Fibroblast of lung (primary cell): ENCODE measurements at regions not wholly inside any gene's neighbourhood (a gene's known extent, or its start where the extent isn't known, plus 50 kb on each side); places are given as distances from the start of the nearest gene placed in this dataset.

Experiments
- DNase-seq, 2 donors: peaks; one replicate each; pipeline versions ENCODE4 v3.0.0 to v3.0.0-alpha.2; 2010; ENCODE audit warnings: low read depth in 2 of 2
- H2AFZ ChIP-seq: 2 replicates; pipeline ENCODE4 v1.5.1; 2012; ENCODE audit warnings: low read length, control low read depth, inconsistent platforms
- H3K27ac ChIP-seq: 2 replicates; pipeline ENCODE4 v1.5.1; 2011; ENCODE audit warnings: low read length, control low read depth; ENCODE audit not compliant: insufficient read depth
- H3K27me3 ChIP-seq: 2 replicates; pipeline ENCODE4 v1.5.1; 2011; ENCODE audit warnings: mild to moderate bottlenecking, low read length; ENCODE audit not compliant: control insufficient read depth, insufficient read depth
- H3K36me3 ChIP-seq: 2 replicates; pipeline ENCODE4 v1.5.1; 2011; ENCODE audit warnings: low read length; ENCODE audit not compliant: control insufficient read depth, insufficient read depth
- H3K4me1 ChIP-seq: 2 replicates; pipeline ENCODE4 v1.5.1; 2011; ENCODE audit warnings: low read length; ENCODE audit not compliant: control insufficient read depth, insufficient read depth; ENCODE audit errors: extremely low read depth
- H3K4me2 ChIP-seq: 2 replicates; pipeline ENCODE4 v1.5.1; 2011; ENCODE audit warnings: low read length, control low read depth; ENCODE audit not compliant: insufficient read depth; ENCODE audit errors: extremely low read depth
- H3K4me3 ChIP-seq, 4 experiments: fragments of 200-600 bp in 1 of 4; sonication (generic) in 1 of 4; replicated peaks in 1 of 4; 2 replicates each; pipeline ENCODE4 v1.5.1; 2011 to 2016; ENCODE audit warnings: low read length in 4 of 4, low read depth in 3 of 4, mild to moderate bottlenecking in 3 of 4, control low read depth in 2 of 4, inconsistent platforms in 1 of 4, mixed read lengths in 1 of 4; ENCODE audit not compliant: insufficient read depth in 1 of 4; ENCODE audit errors: control extremely low read depth in 1 of 4
- H3K79me2 ChIP-seq: 2 replicates; pipeline ENCODE4 v1.5.1; 2012; ENCODE audit warnings: mild to moderate bottlenecking, low read length, inconsistent platforms; ENCODE audit not compliant: control insufficient read depth, insufficient read depth
- H3K9ac ChIP-seq: 2 replicates; pipeline ENCODE4 v1.5.1; 2011; ENCODE audit warnings: mild to moderate bottlenecking, low read length, control low read depth; ENCODE audit not compliant: insufficient read depth
- H3K9me3 ChIP-seq: 2 replicates; pipeline ENCODE4 v1.5.1; 2012; ENCODE audit warnings: low read depth, low read length; ENCODE audit not compliant: control insufficient read depth, insufficient read depth
- H4K20me1 ChIP-seq: 2 replicates; pipeline ENCODE4 v1.5.1; 2011; ENCODE audit warnings: low read length; ENCODE audit not compliant: control insufficient read depth, insufficient read depth; ENCODE audit errors: extremely low read depth
- CTCF ChIP-seq, 2 donors: IDR thresholded peaks in 1 of 2; conservative IDR thresholded peaks in 1 of 2; 1 replicate in 1 of 2; 2 replicates in 1 of 2; pipeline ENCODE4 v1.5.1; 2011 to 2012; ENCODE audit warnings: low read length in 2 of 2, control low read depth in 1 of 2, inconsistent platforms in 1 of 2, low read depth in 1 of 2, mild to moderate bottlenecking in 1 of 2
- EZH2 ChIP-seq: IDR thresholded peaks from 2 replicates; pipeline ENCODE4 v1.5.1; 2012; ENCODE audit warnings: low read length, control low read depth, mild to moderate bottlenecking; ENCODE audit errors: missing control alignments

GRCh38 chr3:75967071-75967470 is 181.7 kb upstream of the ZNF717 start:
- no peaks in the 10 kb centered on the region for H3K4me1 ChIP-seq
- H3K4me2 ChIP-seq = no peak overlapping the region
- no peak overlapping the region for H2AFZ ChIP-seq
- TF ChIP-seq EZH2 (no peak), CTCF (conservative IDR thresholded peaks at IDR 0.05 in 1 of 2, IDR thresholded peaks at IDR 0.05 in 1 of 2; ENCODE audit: low read depth in 1 of 2, low read length in 2 of 2) (no peak)
- H3K9me3 ChIP-seq = no peaks in the 10 kb centered on the region
- H3K36me3 ChIP-seq = no peaks in the 10 kb centered on the region
- no peak overlapping the region for H3K27ac ChIP-seq
- no peak for DNase-seq
- no peaks in the 10 kb centered on the region for H3K79me2 ChIP-seq
- no peaks in the 10 kb centered on the region for H4K20me1 ChIP-seq
- no peaks in the 10 kb centered on the region for H3K27me3 ChIP-seq
- H3K4me3 ChIP-seq = no peak overlapping the region
- no peak overlapping the region for H3K9ac ChIP-seq

DNA sequence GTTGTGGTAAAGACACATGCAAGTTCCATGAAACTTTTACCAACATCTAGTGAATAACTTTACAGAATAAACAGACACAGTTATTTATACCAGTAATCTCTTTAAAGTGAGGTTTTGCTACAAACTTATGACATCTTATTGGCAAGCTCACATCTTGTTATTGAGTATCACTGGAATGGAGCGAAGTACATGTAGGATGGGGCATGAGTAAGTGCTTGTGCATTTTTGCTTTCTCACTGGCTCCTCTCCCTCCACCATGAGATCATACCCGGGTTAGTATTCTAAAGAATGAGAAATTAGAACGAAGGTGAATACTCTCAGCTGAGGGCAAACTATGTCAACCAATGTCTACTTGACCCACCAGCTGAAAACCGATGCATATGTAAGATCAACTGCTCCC is 193.3 kb upstream of the ZNF717 start:
- DNase-seq = peak; percentile 45 to 70
- Histone ChIP-seq H3K4me1 (no peaks in the 10 kb centered on the region), H2AFZ (no peak overlapping the region), H3K79me2 (no peaks in the 10 kb centered on the region), H3K4me2 (no peak overlapping the region), H3K9ac (no peak overlapping the region), H4K20me1 (no peaks in the 10 kb centered on the region), H3K36me3 (no peaks in the 10 kb centered on the region), H3K4me3 (no peak overlapping the region), H3K27ac (no peak overlapping the region), H3K9me3 (no peaks in the 10 kb centered on the region), H3K27me3 (no peaks in the 10 kb centered on the region)
- TF ChIP-seq CTCF (conservative IDR thresholded peaks at IDR 0.05 in 1 of 2, IDR thresholded peaks at IDR 0.05 in 1 of 2; ENCODE audit: low read depth in 1 of 2, low read length in 2 of 2) = no peak
- TF ChIP-seq EZH2 = no peak

DNA sequence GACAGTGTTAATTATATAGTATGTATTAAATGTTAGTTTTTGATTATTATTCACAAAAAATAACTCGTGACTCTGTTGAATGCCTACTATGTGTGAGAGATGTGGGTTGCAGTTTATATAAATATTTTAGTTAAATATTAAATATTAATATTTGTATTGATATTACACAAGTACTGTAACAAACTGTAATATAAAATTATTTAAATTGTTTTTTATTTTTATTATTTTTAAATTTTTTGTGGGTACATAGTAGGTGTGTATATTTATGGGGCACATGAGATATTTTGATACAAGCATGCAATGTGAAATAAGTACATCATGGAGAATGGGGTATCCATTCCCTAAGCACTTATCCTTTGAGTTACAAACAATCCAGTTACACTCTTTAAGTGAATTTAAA is 196.1 kb upstream of the ZNF717 start:
- TF ChIP-seq CTCF (conservative IDR thresholded peaks at IDR 0.05 in 1 of 2, IDR thresholded peaks at IDR 0.05 in 1 of 2; ENCODE audit: low read depth in 1 of 2, low read length in 2 of 2) (no peak), EZH2 (no peak)
- H3K27me3 ChIP-seq = no peaks in the 10 kb centered on the region
- no peaks in the 10 kb centered on the region for H4K20me1 ChIP-seq
- H3K4me3 ChIP-seq = no peak overlapping the region
- DNase-seq = no peak
- no peak overlapping the region for H3K4me2 ChIP-seq
- H3K27ac ChIP-seq = no peak overlapping the region
- H3K36me3 ChIP-seq = no peaks in the 10 kb centered on the region
- H3K9me3 ChIP-seq = no peaks in the 10 kb centered on the region
- H3K4me1 ChIP-seq = no peaks in the 10 kb centered on the region
- H3K79me2 ChIP-seq = no peaks in the 10 kb centered on the region
- no peak overlapping the region for H3K9ac ChIP-seq
- no peak overlapping the region for H2AFZ ChIP-seq
